IMR-90 (cell line): ENCODE measurements at regions not wholly inside any gene's neighbourhood (a gene's known extent, or its start where the extent isn't known, plus 50 kb on each side); places are given as distances from the start of the nearest gene placed in this dataset.

ENCODE experiments used
- ATAC-seq: fragments of 200-7000 bp; cut with Tn5 transposase; 2 replicates; pipeline ENCODE4 v1.9.1; 2020; ENCODE audit warnings: low read depth, mild to moderate bottlenecking, moderate library complexity
- BruUV-seq: library from RNA; stranded (reverse); fragments of 400-500 nt; replicated peaks from 2 replicates; lab custom pipeline; 2021; lab: Mats Ljungman, UMichigan
- CTCF ChIA-PET: fragments of 300-600 bp; formaldehyde crosslinking; extraction: SDS; loops from one replicate; lab custom pipeline; 2021; ENCODE audit warnings: antibody characterized with exemption; lab: Yijun Ruan, JAX
- POLR2A ChIA-PET: fragments of 300-600 bp; sonication (Branson Sonifier 250); formaldehyde crosslinking; loops from one replicate; lab custom pipeline; 2022; ENCODE audit warnings: antibody characterized with exemption; ENCODE audit not compliant: unreplicated experiment; lab: Charles Lee
- DNase-seq: peaks from one replicate; pipeline ENCODE4 v3.0.0; 2013
- H2AFZ ChIP-seq: replicated peaks from 2 replicates; pipeline ENCODE3; 2013; ENCODE audit warnings: low read length, mild to moderate bottlenecking; ENCODE audit not compliant: poor library complexity
- H2AK5ac ChIP-seq: 2 replicates; pipeline ENCODE4 v1.6.1; 2013; ENCODE audit warnings: low read depth, low read length, inconsistent platforms
- H2AK9ac ChIP-seq: replicated peaks from 2 replicates; pipeline ENCODE3; 2013; ENCODE audit warnings: mild to moderate bottlenecking, low read depth, low read length, moderate library complexity; ENCODE audit not compliant: poor library complexity
- H2BK120ac ChIP-seq: 2 replicates; pipeline ENCODE4 v1.6.1; 2013; ENCODE audit warnings: low read depth, low read length, inconsistent platforms
- H2BK15ac ChIP-seq: 3 replicates; pipeline ENCODE4 v1.6.1; 2013; ENCODE audit warnings: low read depth, low read length, inconsistent platforms
- H2BK20ac ChIP-seq: 2 replicates; pipeline ENCODE4 v1.6.1; 2013; ENCODE audit warnings: low read depth, mild to moderate bottlenecking, inconsistent platforms, low read length, moderate library complexity
- H2BK5ac ChIP-seq: 2 replicates; pipeline ENCODE4 v1.6.1; 2013; ENCODE audit warnings: mild to moderate bottlenecking, low read depth, low read length, inconsistent platforms; ENCODE audit not compliant: poor library complexity, severe bottlenecking
- H3K14ac ChIP-seq: replicated peaks from 2 replicates; pipeline ENCODE4 v1.6.1; 2013; ENCODE audit warnings: low read depth, low read length, inconsistent platforms
- H3K18ac ChIP-seq: 2 replicates; pipeline ENCODE4 v1.6.1; 2013; ENCODE audit warnings: low read depth, low read length, control low read depth
- H3K23ac ChIP-seq: 2 replicates; pipeline ENCODE4 v1.6.1; 2013; ENCODE audit warnings: low read depth, low read length, inconsistent platforms
- H3K27ac ChIP-seq: 2 replicates; pipeline ENCODE4 v1.5.1; 2013; ENCODE audit warnings: mild to moderate bottlenecking, control low read depth, low read length; ENCODE audit not compliant: insufficient read depth
- H3K27me3 ChIP-seq: 2 replicates; pipeline ENCODE4 v1.6.1; 2013; ENCODE audit warnings: low read length; ENCODE audit not compliant: control insufficient read depth, insufficient read depth
- H3K36me3 ChIP-seq: 2 replicates; pipeline ENCODE4 v1.6.1; 2013; ENCODE audit warnings: low read length, mixed read lengths; ENCODE audit not compliant: control insufficient read depth, insufficient read depth
- H3K4ac ChIP-seq: 2 replicates; pipeline ENCODE4 v1.6.1; 2013; ENCODE audit warnings: low read depth, low read length, inconsistent platforms
- H3K4me1 ChIP-seq: 2 replicates; pipeline ENCODE4 v1.6.1; 2013; ENCODE audit warnings: low read length, mixed read lengths; ENCODE audit not compliant: control insufficient read depth, insufficient read depth
- H3K4me2 ChIP-seq: 2 replicates; pipeline ENCODE4 v1.6.1; 2013; ENCODE audit warnings: low read depth, mild to moderate bottlenecking, control low read depth, low read length, moderate library complexity
- H3K4me3 ChIP-seq: 2 replicates; pipeline ENCODE4 v1.5.1; 2013; ENCODE audit warnings: low read depth, mild to moderate bottlenecking, control low read depth, low read length, moderate library complexity; ENCODE audit not compliant: insufficient read depth
- H3K56ac ChIP-seq: 2 replicates; pipeline ENCODE4 v1.6.1; 2013; ENCODE audit warnings: low read length, inconsistent platforms; ENCODE audit not compliant: insufficient read depth; ENCODE audit errors: extremely low read depth
- H3K79me1 ChIP-seq, 2 experiments: 2 replicates each; pipeline ENCODE4 v1.6.1; 2013; ENCODE audit warnings: low read length in 2 of 2, inconsistent platforms in 1 of 2, low read depth in 1 of 2
- H3K9ac ChIP-seq: 2 replicates; pipeline ENCODE4 v1.6.1; 2013; ENCODE audit warnings: low read depth, low read length, control low read depth
- H3K9me1 ChIP-seq: 2 replicates; pipeline ENCODE4 v1.6.1; 2013; ENCODE audit warnings: low read length, inconsistent platforms; ENCODE audit not compliant: insufficient read depth
- H3K9me3 ChIP-seq: 2 replicates; pipeline ENCODE4 v1.6.1; 2013; ENCODE audit warnings: low read length; ENCODE audit not compliant: control insufficient read depth, insufficient read depth
- H4K20me1 ChIP-seq: 2 replicates; pipeline ENCODE4 v1.6.1; 2013; ENCODE audit warnings: low read length, inconsistent platforms; ENCODE audit not compliant: insufficient read depth
- H4K5ac ChIP-seq: 2 replicates; pipeline ENCODE4 v1.6.1; 2013; ENCODE audit warnings: mild to moderate bottlenecking, low read depth, low read length, control low read depth
- H4K8ac ChIP-seq, 2 experiments: 2 replicates each; pipeline ENCODE4 v1.6.1; 2013; ENCODE audit warnings: low read depth in 2 of 2, low read length in 2 of 2, control low read depth in 1 of 2, inconsistent platforms in 1 of 2
- H4K91ac ChIP-seq: 2 replicates; pipeline ENCODE4 v1.6.1; 2013; ENCODE audit warnings: low read depth, low read length, inconsistent platforms; ENCODE audit not compliant: insufficient read depth
- RCOR1 ChIP-seq: IDR thresholded peaks from 2 replicates; pipeline ENCODE4 v1.6.1; 2012; ENCODE audit warnings: mild to moderate bottlenecking, low read length, improper control_type of control experiment; ENCODE audit not compliant: insufficient replicate concordance
- WGBS, 2 experiments: methylation state at CpG; one replicate each; pipeline versions ENCODE4 v1.1.5 to v1.1.7; 2013; ENCODE audit warnings: missing lambda C conversion rate in 2 of 2; ENCODE audit not compliant: insufficient read length in 1 of 2; ENCODE audit errors: extremely low coverage in 2 of 2; 5-methylcytosine and 5-hydroxymethylcytosine counted together
- dilution Hi-C: fragments of 300-500 bp; cut with HindIII; formaldehyde crosslinking; loops from one replicate; pipeline ENCODE4 v1.14.3; 2018; ENCODE audit warnings: low sequenced_read_pairs; ENCODE audit not compliant: unreplicated experiment
- in situ Hi-C: fragments of 300-500 bp; cut with MboI; formaldehyde crosslinking; loops from 3 replicates; pipeline ENCODE4 v1.14.3; 2019; ENCODE audit warnings: low sequenced_read_pairs, inconsistent platforms, mixed read lengths
- intact Hi-C: fragments of 100-400 bp; cut with micrococcal nuclease; formaldehyde crosslinking; loops from 2 replicates; pipeline ENCODE4 v1.10.0; 2022

DNA sequence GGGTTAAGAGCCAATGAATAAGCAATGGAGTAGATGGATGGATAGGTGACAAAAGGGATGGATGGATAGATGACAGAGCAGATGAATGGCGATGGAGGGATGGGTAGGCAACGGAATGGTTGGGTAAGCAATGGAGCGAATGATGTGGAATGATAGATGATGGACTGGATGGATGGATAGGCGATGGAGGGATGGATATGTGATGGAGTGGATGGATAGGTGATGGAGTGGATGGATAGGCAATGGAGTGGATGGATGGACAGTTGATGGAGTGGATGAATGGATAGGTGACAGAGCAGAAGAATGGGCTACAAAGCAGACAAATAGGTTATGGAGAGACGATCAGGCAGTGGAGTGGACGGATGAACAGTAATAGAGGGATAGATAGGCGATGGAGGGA is 269.6 kb downstream of the TEX29 start:
- Histone ChIP-seq H3K4me3 (no peak overlapping the region), H2BK120ac (no peak overlapping the region), H3K18ac (no peak overlapping the region), H3K79me1 (no peaks in the 10 kb centered on the region), H3K27me3 (no peaks in the 10 kb centered on the region), H3K36me3 (no peaks in the 10 kb centered on the region), H2AK5ac (no peak overlapping the region), H3K4ac (no peak overlapping the region), H3K4me2 (no peak overlapping the region), H3K9me1 (no peaks in the 10 kb centered on the region), H2AFZ (no peak overlapping the region), H2BK5ac (no peak overlapping the region), H4K8ac (no peak overlapping the region), H2AK9ac (no peak overlapping the region), H3K9ac (no peak overlapping the region), H3K9me3 (peaks cover 35% of the 10 kb centered on the region), H3K27ac (no peak overlapping the region), H4K20me1 (no peaks in the 10 kb centered on the region), H3K56ac (no peak overlapping the region), H3K14ac (no peak overlapping the region), H2BK15ac (no peak overlapping the region), H4K5ac (no peak overlapping the region), H2BK20ac (no peak overlapping the region), H3K4me1 (no peaks in the 10 kb centered on the region), H3K23ac (no peak overlapping the region), H4K91ac (no peak overlapping the region)
- BruUV-seq, result no TSS peak
- ChIA-PET CTCF (no interaction called here), POLR2A (no interaction called here)
- WGBS, 2 experiments, result 49 to 100% methylated on average over 2 to 6 of the region's 7 CpGs
- DNase-seq (no peak), ATAC-seq (no peak)
- intact Hi-C loops, result no loop called here
- in situ Hi-C loops, result no loop called here
- dilution Hi-C loops, result no loop called here
- no peak for TF ChIP-seq RCOR1
